ENCODE measurements at regions not wholly inside any gene's neighbourhood (a gene's known extent, or its start where the extent isn't known, plus 50 kb on each side); places are given as distances from the start of the nearest gene placed in this dataset.

DNA sequence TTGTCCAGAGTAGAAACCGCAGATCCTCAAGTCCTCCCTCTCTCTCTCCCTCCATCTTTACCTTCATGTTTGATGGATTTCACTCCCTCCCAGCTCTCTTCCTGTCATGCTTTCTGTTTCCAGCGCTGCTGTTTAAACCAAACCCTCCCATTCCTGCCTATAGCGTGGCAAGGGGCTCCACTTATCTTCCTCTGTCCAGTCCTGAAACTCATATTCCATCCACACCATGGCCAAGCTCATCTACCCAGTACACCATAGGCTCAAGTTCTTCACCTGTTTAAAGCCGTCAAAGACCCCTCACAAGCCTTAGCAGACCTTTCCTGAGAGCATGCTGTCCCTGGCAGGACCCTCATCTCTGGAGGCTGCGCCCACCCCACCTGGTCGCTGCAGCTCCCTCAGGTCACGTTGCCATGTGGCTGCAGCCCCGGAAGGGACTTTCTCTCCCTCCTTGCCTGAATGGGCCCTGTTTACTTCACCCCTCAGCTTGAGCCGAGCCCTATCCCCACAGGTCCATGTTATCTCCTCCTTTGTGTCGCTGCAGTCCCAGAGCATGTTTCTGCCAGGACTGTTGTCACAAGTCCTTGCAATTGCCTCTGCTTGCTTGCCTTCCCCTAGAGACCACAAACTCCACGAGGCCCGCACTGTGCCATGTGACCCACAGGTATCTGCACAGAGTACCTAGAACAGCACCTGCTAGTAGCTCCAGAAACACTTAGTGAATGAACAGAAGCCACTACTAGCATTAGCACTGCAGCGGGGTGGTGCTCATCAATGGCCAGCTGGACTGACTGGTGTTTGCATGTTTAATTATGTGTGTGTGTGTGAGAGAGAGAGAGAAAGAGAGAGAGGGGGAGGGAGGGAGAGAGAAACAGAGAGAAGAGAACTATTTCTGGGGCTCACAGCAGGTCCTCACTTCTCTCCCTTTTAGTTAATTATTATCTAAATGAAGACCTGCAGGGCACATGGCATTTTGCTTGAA lies 149.4 kb upstream of the SNX19 start:
- TF ChIP-seq, protein P1, sequence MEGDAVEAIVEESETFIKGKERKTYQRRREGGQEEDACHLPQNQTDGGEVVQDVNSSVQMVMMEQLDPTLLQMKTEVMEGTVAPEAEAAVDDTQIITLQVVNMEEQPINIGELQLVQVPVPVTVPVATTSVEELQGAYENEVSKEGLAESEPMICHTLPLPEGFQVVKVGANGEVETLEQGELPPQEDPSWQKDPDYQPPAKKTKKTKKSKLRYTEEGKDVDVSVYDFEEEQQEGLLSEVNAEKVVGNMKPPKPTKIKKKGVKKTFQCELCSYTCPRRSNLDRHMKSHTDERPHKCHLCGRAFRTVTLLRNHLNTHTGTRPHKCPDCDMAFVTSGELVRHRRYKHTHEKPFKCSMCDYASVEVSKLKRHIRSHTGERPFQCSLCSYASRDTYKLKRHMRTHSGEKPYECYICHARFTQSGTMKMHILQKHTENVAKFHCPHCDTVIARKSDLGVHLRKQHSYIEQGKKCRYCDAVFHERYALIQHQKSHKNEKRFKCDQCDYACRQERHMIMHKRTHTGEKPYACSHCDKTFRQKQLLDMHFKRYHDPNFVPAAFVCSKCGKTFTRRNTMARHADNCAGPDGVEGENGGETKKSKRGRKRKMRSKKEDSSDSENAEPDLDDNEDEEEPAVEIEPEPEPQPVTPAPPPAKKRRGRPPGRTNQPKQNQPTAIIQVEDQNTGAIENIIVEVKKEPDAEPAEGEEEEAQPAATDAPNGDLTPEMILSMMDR (conservative IDR thresholded peaks at IDR 0.05; ENCODE audit: low read length) = no peak
- no peak for TF ChIP-seq EZH2phosphoT487 (IDR thresholded peaks at IDR 0.05; ENCODE audit: borderline replicate concordance, low read depth, low read length)
- Histone ChIP-seq H3K9me3 (ENCODE audit: low read length) (no peaks in the 10 kb centered on the region), H3K27ac (ENCODE audit: low read depth, low read length, poor library complexity, severe bottlenecking) (no peak overlapping the region), H3K4me1 (ENCODE audit: insufficient read depth, low read length, poor library complexity, severe bottlenecking) (no peaks in the 10 kb centered on the region), H3K79me2 (ENCODE audit: insufficient read depth, low read depth, low read length) (no peaks in the 10 kb centered on the region), H2AFZ (ENCODE audit: low read length) (no peak overlapping the region; the same call in 1 of the 2 replicates), H3K9me2 (ENCODE audit: insufficient read depth, low read length) (no peaks in the 10 kb centered on the region), H3K36me3 (ENCODE audit: insufficient read depth, low read length) (no peaks in the 10 kb centered on the region), H3K4me2 (ENCODE audit: low read length) (no peak overlapping the region), H4K20me1 (ENCODE audit: insufficient read depth, low read length) (no peaks in the 10 kb centered on the region), H3K4me3 (ENCODE audit: low read depth, low read length, poor library complexity, severe bottlenecking) (no peak overlapping the region)
- ChIA-PET CTCF (ENCODE audit: unreplicated experiment) (interaction anchor here (1.2 kb wide), 1 partner anchor 622 kb away, joined by 4 read pairs; no protein-coding TSS in a partner anchor), POLR2A (interaction anchor here (1.0 kb wide), 1 partner anchor 14 kb away, joined by 3 read pairs; no protein-coding TSS in a partner anchor)
- no peak for DNase-seq (ENCODE audit: low spot score)
- BruUV-seq (replicated peaks) = no TSS peak
- intact Hi-C loops (cut with micrococcal nuclease; ENCODE audit: unreplicated experiment) = loop anchor here (10.0 kb wide), 1 partner anchor 339 kb away; no protein-coding TSS in a partner anchor

DNA sequence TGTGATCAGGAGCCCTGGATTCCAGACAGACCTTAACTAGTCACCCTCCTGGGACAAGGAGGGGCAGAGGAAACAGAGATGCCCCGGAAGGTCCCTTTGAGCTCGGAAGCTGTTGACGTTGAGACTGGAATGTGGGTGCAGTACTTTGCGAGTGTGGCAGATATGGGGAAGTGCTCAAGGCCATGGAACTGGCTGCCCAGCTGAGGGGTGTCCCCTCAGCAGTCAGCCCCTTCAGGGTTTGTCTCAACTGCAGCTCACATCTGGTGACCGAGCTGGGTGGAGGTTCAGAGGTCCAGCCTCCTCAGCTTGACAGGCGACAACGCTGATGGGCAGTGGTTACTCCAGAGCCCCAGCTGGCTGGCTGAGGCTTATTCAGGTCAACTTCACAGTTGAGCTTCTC lies 150.3 kb upstream of the SNX19 start:
- no peak for TF ChIP-seq EZH2phosphoT487 (IDR thresholded peaks at IDR 0.05; ENCODE audit: borderline replicate concordance, low read depth, low read length)
- TF ChIP-seq, protein P1 (conservative IDR thresholded peaks at IDR 0.05; ENCODE audit: low read length) = no peak
- no peak for DNase-seq (ENCODE audit: low spot score)
- H3K27ac ChIP-seq (ENCODE audit: low read depth, low read length, poor library complexity, severe bottlenecking) = no peak overlapping the region
- H3K4me3 ChIP-seq (ENCODE audit: low read depth, low read length, poor library complexity, severe bottlenecking) = no peak overlapping the region
- H3K4me2 ChIP-seq (ENCODE audit: low read length) = no peak overlapping the region
- no peaks in the 10 kb centered on the region for H3K79me2 ChIP-seq (ENCODE audit: insufficient read depth, low read depth, low read length)
- POLR2A ChIA-PET = interaction anchor here (1.0 kb wide), 1 partner anchor 13 kb away, joined by 3 read pairs; no protein-coding TSS in a partner anchor
- no peak overlapping the region for H2AFZ ChIP-seq (ENCODE audit: low read length)
- BruUV-seq (replicated peaks) = no TSS peak
- no peaks in the 10 kb centered on the region for H3K36me3 ChIP-seq (ENCODE audit: insufficient read depth, low read length)
- no peaks in the 10 kb centered on the region for H4K20me1 ChIP-seq (ENCODE audit: insufficient read depth, low read length)
- CTCF ChIA-PET (ENCODE audit: unreplicated experiment) = no interaction called here
- H3K9me3 ChIP-seq (ENCODE audit: low read length) = no peaks in the 10 kb centered on the region
- intact Hi-C loops (cut with micrococcal nuclease; ENCODE audit: unreplicated experiment) = loop anchor here (10.0 kb wide), 1 partner anchor 338 kb away; no protein-coding TSS in a partner anchor
- H3K9me2 ChIP-seq (ENCODE audit: insufficient read depth, low read length) = no peaks in the 10 kb centered on the region
- H3K4me1 ChIP-seq (ENCODE audit: insufficient read depth, low read length, poor library complexity, severe bottlenecking) = no peaks in the 10 kb centered on the region
